NCI-H1417 (cell line): ENCODE measurements at regions not wholly inside any gene's neighbourhood (a gene's known extent, or its start where the extent isn't known, plus 50 kb on each side); places are given as distances from the start of the nearest gene placed in this dataset.

ENCODE experiments used
- DNase-seq, 3 experiments: peaks; one replicate each; lab custom pipeline; 2025; lab: John Stamatoyannopoulos, UW

- DNase-seq: no peak
Measured at GRCh38 chr10:2858452-2858851, 208.9 kb upstream of the PFKP start.

- DNase-seq: no peak
Measured at GRCh38 chr10:2856598-2856997, 210.8 kb upstream of the PFKP start.

GRCh38 chr10:2852574-2853323 lies 214.6 kb upstream of the PFKP start:
- no peak for DNase-seq

GRCh38 chr10:2851566-2851965 lies 215.8 kb upstream of the PFKP start:
- DNase-seq: peak in 2 of 3 experiments; percentile 7 to 21

- DNase-seq: no peak
Measured at GRCh38 chr10:2850202-2850601, 217.1 kb upstream of the PFKP start.

GRCh38 chr10:2844925-2845324 lies 222.4 kb upstream of the PFKP start:
- DNase-seq: no peak

GRCh38 chr10:2839081-2839725 lies 228.1 kb upstream of the PFKP start:
- peak; percentile 6 to 74 (median 27) for DNase-seq

- DNase-seq: no peak
Measured at GRCh38 chr10:2837674-2838073, 229.7 kb upstream of the PFKP start.

- DNase-seq: no peak
Measured at GRCh38 chr10:2836921-2837662, 230.3 kb upstream of the PFKP start.

GRCh38 chr10:2834214-2834613 lies 233.1 kb upstream of the PFKP start:
- no peak for DNase-seq

- DNase-seq: no peak
Measured at GRCh38 chr10:2831509-2831908, 235.8 kb upstream of the PFKP start.

- no peak for DNase-seq
Measured at GRCh38 chr10:2828741-2829140, 238.6 kb upstream of the PFKP start.

- DNase-seq: no peak
Measured at GRCh38 chr10:2826675-2827074, 240.7 kb upstream of the PFKP start.

GRCh38 chr10:2825841-2826240 lies 241.5 kb upstream of the PFKP start:
- DNase-seq: no peak

GRCh38 chr10:2817940-2818636 lies 249.3 kb upstream of the PFKP start:
- DNase-seq: no peak

GRCh38 chr10:2813693-2814092 lies 253.7 kb upstream of the PFKP start:
- DNase-seq: no peak

- DNase-seq: peak in 1 of 3 experiments; percentile 13
Measured at GRCh38 chr10:2813286-2813685, 254.1 kb upstream of the PFKP start.

GRCh38 chr10:2812631-2813030 lies 254.7 kb upstream of the PFKP start:
- DNase-seq: no peak

GRCh38 chr10:2800178-2800577 lies 267.2 kb upstream of the PFKP start:
- no peak for DNase-seq

GRCh38 chr10:2798336-2799022 lies 268.9 kb upstream of the PFKP start:
- DNase-seq: no peak

- DNase-seq: no peak
Measured at GRCh38 chr10:2791774-2792443, 275.4 kb upstream of the PFKP start.
